HS-27A (cell line): ENCODE measurements at regions not wholly inside any gene's neighbourhood (a gene's known extent, or its start where the extent isn't known, plus 50 kb on each side); places are given as distances from the start of the nearest gene placed in this dataset.
A peak's percentile ranks its signal among the peaks of the same experiment; 100 is the strongest.
"Not testable (repeated sequence)": the region's sequence is repeated elsewhere in the genome, so short reads cannot be mapped to it uniquely, and the experiment has no call there.

Experiments used
- DNase-seq: peaks from one replicate; pipeline ENCODE4 v3.0.0-alpha.2; 2012; ENCODE audit warnings: low read depth, missing footprints

GRCh38 chr2:236769981-236770671, 200.5 kb downstream of the ACKR3 start:
- peak; percentile 4 for DNase-seq

- no peak for DNase-seq
Observed at GRCh38 chr2:236772220-236772837, 202.7 kb downstream of the ACKR3 start.

- DNase-seq, result no peak
Observed at GRCh38 chr2:236773206-236773605, 203.6 kb downstream of the ACKR3 start.

- DNase-seq, result no peak
Observed at GRCh38 chr2:236774171-236774570, 204.5 kb downstream of the ACKR3 start.

DNA sequence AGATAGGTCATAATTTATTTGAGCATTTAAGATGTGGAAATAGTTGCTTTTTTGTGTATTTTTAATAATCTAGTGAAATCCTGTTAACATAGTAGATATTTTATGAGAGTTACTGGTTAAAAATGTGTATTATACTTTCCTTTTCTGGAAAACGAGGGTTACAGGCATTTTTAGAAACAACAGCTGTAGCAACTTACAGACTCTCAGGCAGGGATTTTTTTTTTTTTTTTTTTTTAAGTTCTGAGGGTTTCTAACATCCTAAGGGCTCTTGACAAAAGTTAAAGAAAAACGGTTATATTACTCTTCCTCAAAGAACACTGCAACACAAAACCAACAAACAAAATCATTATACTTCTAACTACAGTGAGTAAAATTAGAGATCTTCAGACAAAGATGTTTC, 205.9 kb downstream of the ACKR3 start:
- no peak for DNase-seq

GRCh38 chr2:236776206-236776605, 206.6 kb downstream of the ACKR3 start:
- no peak for DNase-seq

- no peak for DNase-seq
Observed at GRCh38 chr2:236776695-236777251, 207.1 kb downstream of the ACKR3 start.

DNA sequence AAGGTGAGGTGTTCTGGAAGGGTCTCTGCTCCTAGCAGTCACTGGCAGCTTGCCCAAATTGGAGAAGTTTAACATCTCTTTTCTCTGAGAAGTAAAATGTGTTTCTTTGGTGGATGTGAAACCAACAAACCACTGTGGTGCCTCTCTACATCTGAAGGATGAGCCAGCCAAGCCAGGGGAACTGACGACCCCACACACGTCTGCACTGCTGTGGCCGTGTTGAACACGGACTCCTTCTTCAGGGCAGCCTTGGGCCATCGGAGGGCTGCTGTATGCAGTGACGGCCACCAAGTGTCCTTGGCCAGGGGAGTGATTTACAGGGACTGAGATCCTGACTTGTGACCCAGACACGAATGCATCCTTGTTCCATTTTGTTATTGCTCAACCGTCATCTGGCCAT, 207.8 kb downstream of the ACKR3 start:
- no peak for DNase-seq

GRCh38 chr2:236781933-236782816, 212.6 kb downstream of the ACKR3 start:
- DNase-seq, result no peak

GRCh38 chr2:236782938-236783337, 213.3 kb downstream of the ACKR3 start:
- no peak for DNase-seq

GRCh38 chr2:236783417-236784020, 213.9 kb downstream of the ACKR3 start:
- no peak for DNase-seq

- no peak for DNase-seq
Observed at GRCh38 chr2:236785611-236786057, 216.0 kb downstream of the ACKR3 start.

GRCh38 chr2:236786751-236787150, 217.1 kb downstream of the ACKR3 start:
- no peak for DNase-seq

GRCh38 chr2:236787376-236787775, 217.8 kb downstream of the ACKR3 start:
- not testable (repeated sequence) for DNase-seq

GRCh38 chr2:236787885-236788284, 218.3 kb downstream of the ACKR3 start:
- DNase-seq, result no peak

DNA sequence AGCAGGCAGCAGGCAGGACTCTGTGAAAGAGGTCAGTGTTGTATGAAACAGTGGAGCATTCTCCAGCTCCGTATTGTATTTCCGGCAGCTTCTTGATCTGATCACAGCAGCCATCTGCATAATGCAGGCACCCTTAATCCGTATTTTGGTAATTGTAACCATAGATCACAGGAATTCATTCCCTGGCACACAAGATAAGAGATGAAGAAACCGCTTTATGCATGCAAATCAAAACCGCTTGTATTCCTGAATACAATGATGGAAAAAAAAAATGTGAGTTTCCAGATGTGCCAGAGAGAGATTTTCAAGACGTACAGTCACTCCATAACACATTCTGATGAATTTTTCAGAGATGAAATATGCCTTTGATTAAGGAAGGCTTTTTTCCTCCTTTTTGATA, 221.3 kb downstream of the ACKR3 start:
- DNase-seq, result no peak

DNA sequence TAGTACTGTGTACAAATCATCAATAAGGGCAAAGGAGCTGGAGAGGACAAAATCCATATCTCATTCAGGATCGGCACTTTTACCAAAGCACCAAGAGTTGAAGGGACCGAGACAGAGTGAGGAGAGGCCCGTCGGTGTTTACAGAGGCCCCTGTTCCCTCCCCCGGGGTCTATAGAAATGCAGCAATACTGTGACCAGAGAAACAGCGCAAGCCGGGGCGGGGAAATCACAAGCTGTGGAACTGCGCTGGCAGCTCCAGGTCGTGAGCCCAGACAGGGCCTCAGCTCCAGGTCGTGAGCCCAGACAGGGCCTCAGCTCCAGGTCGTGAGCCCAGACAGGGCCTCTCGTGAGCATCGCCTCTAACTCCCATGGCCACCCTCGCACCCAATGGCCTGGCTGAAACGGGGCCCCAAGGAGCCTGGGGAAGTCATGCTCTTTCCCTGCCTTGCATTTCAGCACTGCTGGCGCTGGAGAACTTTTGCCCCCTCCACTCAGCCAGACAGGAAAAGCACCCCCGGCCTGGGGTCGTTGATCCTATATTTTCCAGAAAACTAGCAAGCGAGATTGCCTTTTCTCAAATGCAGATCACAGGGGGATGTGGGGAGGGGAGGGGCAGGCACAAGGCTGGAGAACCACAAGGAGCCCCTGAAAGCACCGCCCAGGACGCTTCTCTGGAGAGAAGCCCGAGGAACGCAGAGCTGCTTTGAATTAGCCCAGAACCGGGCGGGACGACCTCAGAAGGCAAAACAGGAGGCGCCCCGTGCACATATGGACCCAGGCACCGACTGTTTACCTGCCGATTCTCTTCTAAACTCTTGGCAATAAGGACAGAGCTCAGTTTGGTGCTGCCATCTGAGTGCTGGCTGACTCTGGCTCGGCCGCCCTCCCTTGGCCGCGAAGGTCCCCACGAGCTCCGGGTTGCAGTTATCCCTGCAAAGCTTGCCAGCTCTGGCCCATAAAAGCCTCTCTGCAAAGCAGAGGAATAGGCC, 223.7 kb downstream of the ACKR3 start:
- no peak for DNase-seq

GRCh38 chr2:236794176-236794957, 224.7 kb downstream of the ACKR3 start:
- DNase-seq, result no peak

- no peak for DNase-seq
Observed at GRCh38 chr2:236795169-236795860, 225.7 kb downstream of the ACKR3 start.
